ENCODE measurements at regions not wholly inside any gene's neighbourhood (a gene's known extent, or its start where the extent isn't known, plus 50 kb on each side); places are given as distances from the start of the nearest gene placed in this dataset.

DNA sequence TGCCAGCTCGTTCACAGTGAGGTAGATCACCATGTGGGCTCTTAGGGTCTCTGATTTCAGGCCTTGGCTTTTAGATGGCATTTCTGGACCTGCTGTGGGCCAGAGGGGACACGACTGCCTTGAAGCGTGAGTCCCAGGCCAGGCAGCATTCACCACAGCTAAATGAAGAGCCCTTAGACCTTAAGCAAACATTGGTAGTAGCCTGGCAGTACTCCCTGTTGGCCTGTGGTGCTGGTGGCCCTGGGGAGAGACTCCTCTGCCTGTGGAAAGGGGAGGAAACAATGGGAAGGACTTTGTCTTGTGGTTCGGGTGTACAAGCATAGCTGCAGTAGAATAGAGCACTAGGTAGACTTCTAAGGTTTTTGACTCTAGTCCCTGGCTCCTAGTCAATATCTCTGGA lies 456.0 kb upstream of the DCC start:
- WGBS, 2 donors (ENCODE audit: extremely low coverage in 2 of 2, insufficient read length in 2 of 2, insufficient replicate concordance in 1 of 2), result no CpG with 5 or more reads among the region's 4 CpGs
- H3K36me3 ChIP-seq (replicated peaks in 1 of 2; ENCODE audit: control insufficient read depth in 2 of 2, insufficient read depth in 2 of 2, low read length in 2 of 2), result no peaks in the 10 kb centered on the region

DNA sequence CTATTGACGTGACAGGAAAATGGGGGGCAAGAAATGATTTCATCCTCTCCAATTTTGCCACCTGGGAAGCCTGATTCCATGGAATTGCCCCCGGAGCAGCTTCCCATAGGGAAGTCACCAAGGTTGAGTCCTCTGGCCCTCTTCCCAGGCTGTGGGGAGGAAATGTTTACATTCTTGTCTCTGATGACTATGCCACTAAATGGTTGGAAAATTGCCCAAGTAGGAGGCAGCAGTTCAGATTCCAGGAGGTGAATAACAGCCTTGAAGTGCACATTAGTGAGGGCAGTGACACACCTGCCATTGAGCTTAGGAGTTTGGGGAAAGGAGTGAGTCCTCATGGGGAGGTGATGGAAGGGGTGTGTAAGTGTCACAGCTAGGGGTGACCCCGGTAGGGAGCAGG lies 449.2 kb upstream of the DCC start:
- Histone ChIP-seq H3K27me3 (ENCODE audit: control insufficient read depth in 3 of 3, insufficient read depth in 3 of 3, low read depth in 1 of 3, low read length in 3 of 3) (no peaks in the 10 kb centered on the region), H3K14ac (ENCODE audit: low read length) (no peak overlapping the region), H3K4ac (ENCODE audit: low read length) (no peak overlapping the region), H3K4me1 (ENCODE audit: control insufficient read depth in 2 of 2, insufficient read depth in 1 of 2, low read depth in 1 of 2, low read length in 2 of 2) (no peaks in the 10 kb centered on the region), H2BK12ac (ENCODE audit: low read length) (no peak overlapping the region), H3K9ac (ENCODE audit: low read depth, low read length, poor library complexity) (no peak overlapping the region), H2BK120ac (ENCODE audit: low read depth, low read length) (no peak overlapping the region), H2BK5ac (ENCODE audit: low read length) (no peak overlapping the region), H3K4me2 (ENCODE audit: insufficient read depth, low read length, poor library complexity, severe bottlenecking) (no peak overlapping the region), H4K91ac (ENCODE audit: low read depth, low read length, poor library complexity) (no peak overlapping the region), H3K4me3 (ENCODE audit: low read length in 2 of 2) (no peak overlapping the region), H2BK15ac (ENCODE audit: low read length) (no peak overlapping the region), H4K8ac (ENCODE audit: low read depth, low read length) (no peak overlapping the region), H2AK5ac (ENCODE audit: low read depth, low read length) (no peak overlapping the region), H2AFZ (ENCODE audit: low read length) (no peak overlapping the region), H3K36me3 (replicated peaks in 1 of 2; ENCODE audit: control insufficient read depth in 2 of 2, insufficient read depth in 2 of 2, low read length in 2 of 2) (no peaks in the 10 kb centered on the region), H3K79me1 (ENCODE audit: low read depth, low read length) (no peaks in the 10 kb centered on the region), H3K18ac (ENCODE audit: low read length) (no peak overlapping the region), H3K9me3 (replicated peaks in 1 of 2; ENCODE audit: control insufficient read depth in 2 of 2, insufficient read depth in 1 of 2, low read depth in 1 of 2, low read length in 2 of 2) (peaks cover 0 to 3% of the 10 kb centered on the region in 2 donors), H3K23ac (ENCODE audit: low read depth, low read length, poor library complexity) (no peak overlapping the region), H3K27ac (replicated peaks; ENCODE audit: low read length) (no peak overlapping the region)
- no CpG with 5 or more reads among the region's 3 CpGs for WGBS, 2 donors (ENCODE audit: extremely low coverage in 2 of 2, insufficient read length in 2 of 2, insufficient replicate concordance in 1 of 2)
- no peak for DNase-seq (ENCODE audit: low spot score)

More for the DNA sequence above, 456.0 kb upstream of the DCC start:
- H4K8ac ChIP-seq (ENCODE audit: low read depth, low read length), result no peak overlapping the region
- H3K4me1 ChIP-seq (ENCODE audit: control insufficient read depth in 2 of 2, insufficient read depth in 1 of 2, low read depth in 1 of 2, low read length in 2 of 2), result no peaks in the 10 kb centered on the region
- H3K27me3 ChIP-seq (ENCODE audit: control insufficient read depth in 3 of 3, insufficient read depth in 3 of 3, low read depth in 1 of 3, low read length in 3 of 3), result no peaks in the 10 kb centered on the region
- no peak for DNase-seq (ENCODE audit: low spot score)
- H2AK5ac ChIP-seq (ENCODE audit: low read depth, low read length), result no peak overlapping the region
- H3K4me2 ChIP-seq (ENCODE audit: insufficient read depth, low read length, poor library complexity, severe bottlenecking), result no peak overlapping the region
- no peak overlapping the region for H3K9ac ChIP-seq (ENCODE audit: low read depth, low read length, poor library complexity)
- H2BK5ac ChIP-seq (ENCODE audit: low read length), result no peak overlapping the region
- H3K18ac ChIP-seq (ENCODE audit: low read length), result no peak overlapping the region
- no peak overlapping the region for H3K4ac ChIP-seq (ENCODE audit: low read length)
- no peak overlapping the region for H2BK12ac ChIP-seq (ENCODE audit: low read length)
- no peak overlapping the region for H4K91ac ChIP-seq (ENCODE audit: low read depth, low read length, poor library complexity)
- no peak overlapping the region for H3K4me3 ChIP-seq (ENCODE audit: low read length in 2 of 2)
- H3K27ac ChIP-seq (replicated peaks; ENCODE audit: low read length), result no peak overlapping the region
- H3K14ac ChIP-seq (ENCODE audit: low read length), result no peak overlapping the region
- no peak overlapping the region for H3K23ac ChIP-seq (ENCODE audit: low read depth, low read length, poor library complexity)
- H3K9me3 ChIP-seq (replicated peaks in 1 of 2; ENCODE audit: control insufficient read depth in 2 of 2, insufficient read depth in 1 of 2, low read depth in 1 of 2, low read length in 2 of 2), result no peaks in the 10 kb centered on the region
- no peak overlapping the region for H2BK15ac ChIP-seq (ENCODE audit: low read length)
- no peak overlapping the region for H2BK120ac ChIP-seq (ENCODE audit: low read depth, low read length)
- no peaks in the 10 kb centered on the region for H3K79me1 ChIP-seq (ENCODE audit: low read depth, low read length)
- no peak overlapping the region for H2AFZ ChIP-seq (ENCODE audit: low read length)

DNA sequence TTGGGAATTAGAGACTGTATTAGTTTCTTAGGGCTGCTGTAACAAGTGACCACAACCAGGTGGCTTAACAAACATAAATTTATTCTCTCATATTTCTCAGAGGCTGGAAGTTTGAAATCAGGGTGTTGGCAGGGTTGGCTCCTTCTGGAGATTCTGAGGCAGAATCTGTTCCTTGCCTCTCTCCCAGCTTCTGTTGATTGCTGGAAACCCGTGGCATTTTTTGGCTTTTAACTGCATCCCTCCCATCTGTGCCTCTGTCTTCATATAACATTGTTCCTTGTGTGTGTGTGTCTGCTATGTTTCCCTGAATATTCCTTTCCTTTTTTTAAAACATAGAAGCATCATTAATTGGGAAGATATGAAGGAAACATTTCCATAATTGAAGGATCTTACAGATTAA lies 448.1 kb upstream of the DCC start:
- Histone ChIP-seq H2BK15ac (ENCODE audit: low read length) (no peak overlapping the region), H3K4me3 (ENCODE audit: low read length in 2 of 2) (no peak overlapping the region), H2AFZ (ENCODE audit: low read length) (no peak overlapping the region), H3K9ac (ENCODE audit: low read depth, low read length, poor library complexity) (no peak overlapping the region), H3K4me1 (ENCODE audit: control insufficient read depth in 2 of 2, insufficient read depth in 1 of 2, low read depth in 1 of 2, low read length in 2 of 2) (peaks cover 0 to 2% of the 10 kb centered on the region in 2 donors), H3K27me3 (ENCODE audit: control insufficient read depth in 3 of 3, insufficient read depth in 3 of 3, low read depth in 1 of 3, low read length in 3 of 3) (no peaks in the 10 kb centered on the region), H3K9me3 (replicated peaks in 1 of 2; ENCODE audit: control insufficient read depth in 2 of 2, insufficient read depth in 1 of 2, low read depth in 1 of 2, low read length in 2 of 2) (peaks cover 0 to 3% of the 10 kb centered on the region in 2 donors), H3K4ac (ENCODE audit: low read length) (no peak overlapping the region), H3K14ac (ENCODE audit: low read length) (no peak overlapping the region), H3K27ac (replicated peaks; ENCODE audit: low read length) (no peak overlapping the region), H2BK12ac (ENCODE audit: low read length) (no peak overlapping the region), H2BK120ac (ENCODE audit: low read depth, low read length) (no peak overlapping the region), H2AK5ac (ENCODE audit: low read depth, low read length) (no peak overlapping the region), H3K36me3 (replicated peaks in 1 of 2; ENCODE audit: control insufficient read depth in 2 of 2, insufficient read depth in 2 of 2, low read length in 2 of 2) (no peaks in the 10 kb centered on the region), H3K79me1 (ENCODE audit: low read depth, low read length) (no peaks in the 10 kb centered on the region), H4K8ac (ENCODE audit: low read depth, low read length) (no peak overlapping the region), H3K23ac (ENCODE audit: low read depth, low read length, poor library complexity) (no peak overlapping the region), H3K4me2 (ENCODE audit: insufficient read depth, low read length, poor library complexity, severe bottlenecking) (no peak overlapping the region), H2BK5ac (ENCODE audit: low read length) (no peak overlapping the region), H3K18ac (ENCODE audit: low read length) (no peak overlapping the region), H4K91ac (ENCODE audit: low read depth, low read length, poor library complexity) (no peak overlapping the region)
- DNase-seq (ENCODE audit: low spot score), result no peak
- no CpG with 5 or more reads among the region's 1 CpG for WGBS, 2 donors (ENCODE audit: extremely low coverage in 2 of 2, insufficient read length in 2 of 2, insufficient replicate concordance in 1 of 2)

DNA sequence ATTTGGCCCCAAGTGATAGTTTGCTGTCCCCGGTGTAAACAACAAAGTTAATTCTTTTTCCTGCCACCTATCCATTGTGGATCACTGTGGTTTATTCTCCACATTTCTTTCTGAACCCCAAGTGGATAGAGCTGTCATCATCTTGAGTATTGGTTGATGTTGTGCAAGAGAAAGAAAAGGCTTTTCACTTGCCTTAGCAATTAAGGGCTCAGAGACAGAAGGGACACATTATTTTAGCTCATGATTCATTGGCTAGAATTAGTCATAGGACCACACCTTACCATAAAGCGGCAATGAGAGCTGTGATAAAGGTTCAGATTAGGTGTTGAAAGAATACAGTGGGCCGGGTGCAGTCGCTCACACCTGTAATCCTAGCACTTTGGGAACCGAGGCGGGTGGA lies 442.1 kb upstream of the DCC start:
- Histone ChIP-seq H3K36me3 (replicated peaks in 1 of 2; ENCODE audit: control insufficient read depth in 2 of 2, insufficient read depth in 2 of 2, low read length in 2 of 2) (no peaks in the 10 kb centered on the region), H3K79me1 (ENCODE audit: low read depth, low read length) (no peaks in the 10 kb centered on the region), H3K4ac (ENCODE audit: low read length) (no peak overlapping the region), H3K27me3 (ENCODE audit: control insufficient read depth in 3 of 3, insufficient read depth in 3 of 3, low read depth in 1 of 3, low read length in 3 of 3) (no peaks in the 10 kb centered on the region), H4K91ac (ENCODE audit: low read depth, low read length, poor library complexity) (no peak overlapping the region), H3K18ac (ENCODE audit: low read length) (no peak overlapping the region), H4K8ac (ENCODE audit: low read depth, low read length) (no peak overlapping the region), H3K4me3 (ENCODE audit: low read length in 2 of 2) (no peak overlapping the region), H2BK5ac (ENCODE audit: low read length) (no peak overlapping the region), H3K4me2 (ENCODE audit: insufficient read depth, low read length, poor library complexity, severe bottlenecking) (no peak overlapping the region), H2BK12ac (ENCODE audit: low read length) (no peak overlapping the region), H3K4me1 (ENCODE audit: control insufficient read depth in 2 of 2, insufficient read depth in 1 of 2, low read depth in 1 of 2, low read length in 2 of 2) (peaks cover 0 to 2% of the 10 kb centered on the region in 2 donors), H3K9me3 (replicated peaks in 1 of 2; ENCODE audit: control insufficient read depth in 2 of 2, insufficient read depth in 1 of 2, low read depth in 1 of 2, low read length in 2 of 2) (peaks cover 0 to 3% of the 10 kb centered on the region in 2 donors), H3K9ac (ENCODE audit: low read depth, low read length, poor library complexity) (no peak overlapping the region), H3K27ac (replicated peaks; ENCODE audit: low read length) (no peak overlapping the region), H2AFZ (ENCODE audit: low read length) (no peak overlapping the region), H2BK15ac (ENCODE audit: low read length) (no peak overlapping the region), H2AK5ac (ENCODE audit: low read depth, low read length) (no peak overlapping the region), H2BK120ac (ENCODE audit: low read depth, low read length) (no peak overlapping the region), H3K14ac (ENCODE audit: low read length) (no peak overlapping the region), H3K23ac (ENCODE audit: low read depth, low read length, poor library complexity) (no peak overlapping the region)
- DNase-seq (ENCODE audit: low spot score), result no peak
- WGBS, 2 donors (ENCODE audit: extremely low coverage in 2 of 2, insufficient read length in 2 of 2, insufficient replicate concordance in 1 of 2), result no CpG with 5 or more reads among the region's 6 CpGs
